Body of pancreas (tissue), 4 donors: ENCODE measurements at regions not wholly inside any gene's neighbourhood (a gene's known extent, or its start where the extent isn't known, plus 50 kb on each side); places are given as distances from the start of the nearest gene placed in this dataset.

Source experiments
- POLR2A ChIP-seq, 3 donors: fragments of 450-650 bp; IDR thresholded peaks; one replicate each; pipeline ENCODE4 v1.6.1; 2016; ENCODE audit warnings: antibody characterized with exemption in 3 of 3, mild to moderate bottlenecking in 2 of 3
- TF ChIP-seq, protein P1 (sequence below), 7 experiments: fragments of 450-650 bp in 4 of 7; fragments of 200-600 bp in 3 of 7; sonication (generic) in 3 of 7; IDR thresholded peaks; one replicate each; pipeline ENCODE4 v1.5.1; 2016 to 2019; ENCODE audit warnings: antibody characterized with exemption in 7 of 7

DNA sequence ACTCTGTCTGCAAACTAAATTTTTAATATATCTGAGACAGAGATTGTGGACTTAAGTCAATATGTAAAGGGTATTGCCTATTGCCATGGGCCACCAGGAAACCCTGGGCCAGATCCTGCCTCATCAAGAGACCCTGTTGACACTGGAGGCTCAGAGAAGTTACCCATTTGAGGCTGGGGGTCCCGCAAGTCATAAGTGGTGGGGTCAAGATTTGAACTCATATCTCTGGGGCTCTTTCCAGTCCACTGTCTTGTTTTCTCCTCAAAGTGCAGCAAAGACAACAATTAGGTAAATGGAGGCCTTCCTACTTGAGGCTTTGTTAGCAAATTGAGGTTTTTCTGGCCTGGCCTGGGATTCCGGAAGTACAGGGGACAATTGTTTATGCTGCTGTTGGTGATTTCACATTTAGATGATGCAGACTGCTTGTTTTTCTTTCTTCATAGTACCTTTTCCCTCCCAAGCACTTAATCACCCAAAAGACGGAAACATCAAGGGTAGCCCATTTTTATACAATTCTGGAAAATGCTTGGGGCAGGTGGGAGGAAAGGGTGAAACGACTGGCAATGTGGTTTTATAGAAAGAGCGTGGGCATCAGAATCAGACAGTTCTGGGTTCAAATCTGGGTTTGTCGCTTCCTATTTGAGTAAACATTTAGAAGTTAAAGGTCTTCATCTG, 160.0 kb downstream of the SMIM20 start:
- TF ChIP-seq, protein P1, sequence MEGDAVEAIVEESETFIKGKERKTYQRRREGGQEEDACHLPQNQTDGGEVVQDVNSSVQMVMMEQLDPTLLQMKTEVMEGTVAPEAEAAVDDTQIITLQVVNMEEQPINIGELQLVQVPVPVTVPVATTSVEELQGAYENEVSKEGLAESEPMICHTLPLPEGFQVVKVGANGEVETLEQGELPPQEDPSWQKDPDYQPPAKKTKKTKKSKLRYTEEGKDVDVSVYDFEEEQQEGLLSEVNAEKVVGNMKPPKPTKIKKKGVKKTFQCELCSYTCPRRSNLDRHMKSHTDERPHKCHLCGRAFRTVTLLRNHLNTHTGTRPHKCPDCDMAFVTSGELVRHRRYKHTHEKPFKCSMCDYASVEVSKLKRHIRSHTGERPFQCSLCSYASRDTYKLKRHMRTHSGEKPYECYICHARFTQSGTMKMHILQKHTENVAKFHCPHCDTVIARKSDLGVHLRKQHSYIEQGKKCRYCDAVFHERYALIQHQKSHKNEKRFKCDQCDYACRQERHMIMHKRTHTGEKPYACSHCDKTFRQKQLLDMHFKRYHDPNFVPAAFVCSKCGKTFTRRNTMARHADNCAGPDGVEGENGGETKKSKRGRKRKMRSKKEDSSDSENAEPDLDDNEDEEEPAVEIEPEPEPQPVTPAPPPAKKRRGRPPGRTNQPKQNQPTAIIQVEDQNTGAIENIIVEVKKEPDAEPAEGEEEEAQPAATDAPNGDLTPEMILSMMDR (IDR thresholded peaks at IDR 0.05) = no peak
- TF ChIP-seq POLR2A (IDR thresholded peaks at IDR 0.05) = no peak
